HCT116 (cell line): ENCODE measurements at regions not wholly inside any gene's neighbourhood (a gene's known extent, or its start where the extent isn't known, plus 50 kb on each side); places are given as distances from the start of the nearest gene placed in this dataset.

ENCODE experiments used
- EZH2phosphoT487 ChIP-seq: fragments of 200-600 bp; IDR thresholded peaks from 2 replicates; pipeline ENCODE4 v1.6.1; 2018; ENCODE audit warnings: antibody characterized with exemption, borderline replicate concordance
- POLR2AphosphoS5 ChIP-seq: IDR thresholded peaks from 2 replicates; pipeline ENCODE4 v1.6.1; 2011; ENCODE audit warnings: mild to moderate bottlenecking, low read depth, low read length, moderate library complexity
- RAD21 ChIP-seq: IDR thresholded peaks from 2 replicates; pipeline ENCODE4 v1.6.1; 2012; ENCODE audit warnings: low read depth, mild to moderate bottlenecking
- SIN3A ChIP-seq: IDR thresholded peaks from 2 replicates; pipeline ENCODE4 v1.6.1; 2012; ENCODE audit warnings: low read depth
- YY1 ChIP-seq: IDR thresholded peaks from 2 replicates; pipeline ENCODE4 v1.6.1; 2011; ENCODE audit warnings: low read length, low read depth, moderate library complexity, mild to moderate bottlenecking; ENCODE audit not compliant: insufficient replicate concordance; ENCODE audit errors: extremely low read depth
- TF ChIP-seq, protein P1 (sequence below), 3 experiments: fragments of 200-600 bp in 1 of 3; sonication (generic) in 1 of 3; IDR thresholded peaks in 2 of 3; conservative IDR thresholded peaks in 1 of 3; 2 replicates each; pipeline ENCODE4 v1.5.1; 2012 to 2017; ENCODE audit warnings: low read depth in 2 of 3, low read length in 2 of 3, antibody characterized with exemption in 1 of 3, borderline replicate concordance in 1 of 3, control low read depth in 1 of 3, mild to moderate bottlenecking in 1 of 3, mixed read lengths in 1 of 3, mixed run types in 1 of 3, moderate library complexity in 1 of 3; ENCODE audit not compliant: insufficient read depth in 1 of 3

GRCh38 chr22:22345781-22346180 lies 101.2 kb downstream of the VPREB1 start:
- no peak for TF ChIP-seq POLR2AphosphoS5
- TF ChIP-seq YY1 = no peak
- no peak for TF ChIP-seq SIN3A
- no peak for TF ChIP-seq RAD21
- TF ChIP-seq, protein P1, sequence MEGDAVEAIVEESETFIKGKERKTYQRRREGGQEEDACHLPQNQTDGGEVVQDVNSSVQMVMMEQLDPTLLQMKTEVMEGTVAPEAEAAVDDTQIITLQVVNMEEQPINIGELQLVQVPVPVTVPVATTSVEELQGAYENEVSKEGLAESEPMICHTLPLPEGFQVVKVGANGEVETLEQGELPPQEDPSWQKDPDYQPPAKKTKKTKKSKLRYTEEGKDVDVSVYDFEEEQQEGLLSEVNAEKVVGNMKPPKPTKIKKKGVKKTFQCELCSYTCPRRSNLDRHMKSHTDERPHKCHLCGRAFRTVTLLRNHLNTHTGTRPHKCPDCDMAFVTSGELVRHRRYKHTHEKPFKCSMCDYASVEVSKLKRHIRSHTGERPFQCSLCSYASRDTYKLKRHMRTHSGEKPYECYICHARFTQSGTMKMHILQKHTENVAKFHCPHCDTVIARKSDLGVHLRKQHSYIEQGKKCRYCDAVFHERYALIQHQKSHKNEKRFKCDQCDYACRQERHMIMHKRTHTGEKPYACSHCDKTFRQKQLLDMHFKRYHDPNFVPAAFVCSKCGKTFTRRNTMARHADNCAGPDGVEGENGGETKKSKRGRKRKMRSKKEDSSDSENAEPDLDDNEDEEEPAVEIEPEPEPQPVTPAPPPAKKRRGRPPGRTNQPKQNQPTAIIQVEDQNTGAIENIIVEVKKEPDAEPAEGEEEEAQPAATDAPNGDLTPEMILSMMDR (IDR thresholded peaks at IDR 0.05 in 2 of 3, conservative IDR thresholded peaks at IDR 0.05 in 1 of 3; ENCODE audit: borderline replicate concordance in 1 of 3, insufficient read depth in 1 of 3, low read depth in 2 of 3, low read length in 2 of 3) = no peak
- TF ChIP-seq EZH2phosphoT487 = no peak
